ENCODE measurements at regions not wholly inside any gene's neighbourhood (a gene's known extent, or its start where the extent isn't known, plus 50 kb on each side); places are given as distances from the start of the nearest gene placed in this dataset.

DNA sequence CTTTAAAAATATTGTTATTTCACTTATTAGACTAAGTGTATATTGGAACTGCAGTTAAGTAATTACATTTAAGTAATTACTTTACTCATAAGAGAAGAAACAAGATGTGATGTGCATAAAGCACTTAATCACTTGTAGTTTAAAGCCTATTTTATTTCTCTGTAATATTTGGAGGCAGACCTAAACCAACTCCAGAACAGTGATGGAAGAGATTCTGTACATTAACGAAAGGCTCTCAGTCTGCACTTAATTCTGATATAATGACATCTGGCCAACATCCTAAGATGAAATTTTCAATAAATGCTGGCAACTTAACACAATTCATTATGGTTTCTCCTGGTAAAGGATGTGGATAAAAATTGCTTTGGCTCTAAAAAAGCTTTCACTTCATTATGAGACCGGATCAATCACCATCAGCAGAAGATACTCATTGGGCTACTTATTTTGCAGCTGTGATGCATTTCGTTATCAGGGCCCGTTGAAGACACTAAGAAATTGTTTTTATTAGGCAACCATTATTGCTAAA lies 342.6 kb downstream of the C4orf33 start:
- H3K4me3 ChIP-seq (ENCODE audit: low read depth, low read length): no peak overlapping the region
- TF ChIP-seq, protein P1, sequence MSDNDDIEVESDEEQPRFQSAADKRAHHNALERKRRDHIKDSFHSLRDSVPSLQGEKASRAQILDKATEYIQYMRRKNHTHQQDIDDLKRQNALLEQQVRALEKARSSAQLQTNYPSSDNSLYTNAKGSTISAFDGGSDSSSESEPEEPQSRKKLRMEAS (IDR thresholded peaks at IDR 0.05; ENCODE audit: low read depth, low read length): no peak
- TF ChIP-seq MYC (IDR thresholded peaks at IDR 0.05; ENCODE audit: low read depth, low read length) (no peak), POLR2A (IDR thresholded peaks at IDR 0.05; ENCODE audit: extremely low read depth, insufficient read length) (no peak)
- TF ChIP-seq, protein P2, sequence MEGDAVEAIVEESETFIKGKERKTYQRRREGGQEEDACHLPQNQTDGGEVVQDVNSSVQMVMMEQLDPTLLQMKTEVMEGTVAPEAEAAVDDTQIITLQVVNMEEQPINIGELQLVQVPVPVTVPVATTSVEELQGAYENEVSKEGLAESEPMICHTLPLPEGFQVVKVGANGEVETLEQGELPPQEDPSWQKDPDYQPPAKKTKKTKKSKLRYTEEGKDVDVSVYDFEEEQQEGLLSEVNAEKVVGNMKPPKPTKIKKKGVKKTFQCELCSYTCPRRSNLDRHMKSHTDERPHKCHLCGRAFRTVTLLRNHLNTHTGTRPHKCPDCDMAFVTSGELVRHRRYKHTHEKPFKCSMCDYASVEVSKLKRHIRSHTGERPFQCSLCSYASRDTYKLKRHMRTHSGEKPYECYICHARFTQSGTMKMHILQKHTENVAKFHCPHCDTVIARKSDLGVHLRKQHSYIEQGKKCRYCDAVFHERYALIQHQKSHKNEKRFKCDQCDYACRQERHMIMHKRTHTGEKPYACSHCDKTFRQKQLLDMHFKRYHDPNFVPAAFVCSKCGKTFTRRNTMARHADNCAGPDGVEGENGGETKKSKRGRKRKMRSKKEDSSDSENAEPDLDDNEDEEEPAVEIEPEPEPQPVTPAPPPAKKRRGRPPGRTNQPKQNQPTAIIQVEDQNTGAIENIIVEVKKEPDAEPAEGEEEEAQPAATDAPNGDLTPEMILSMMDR (IDR thresholded peaks at IDR 0.05; ENCODE audit: low read depth, low read length): no peak
- DNase-seq (ENCODE audit: low read depth): no peak

DNA sequence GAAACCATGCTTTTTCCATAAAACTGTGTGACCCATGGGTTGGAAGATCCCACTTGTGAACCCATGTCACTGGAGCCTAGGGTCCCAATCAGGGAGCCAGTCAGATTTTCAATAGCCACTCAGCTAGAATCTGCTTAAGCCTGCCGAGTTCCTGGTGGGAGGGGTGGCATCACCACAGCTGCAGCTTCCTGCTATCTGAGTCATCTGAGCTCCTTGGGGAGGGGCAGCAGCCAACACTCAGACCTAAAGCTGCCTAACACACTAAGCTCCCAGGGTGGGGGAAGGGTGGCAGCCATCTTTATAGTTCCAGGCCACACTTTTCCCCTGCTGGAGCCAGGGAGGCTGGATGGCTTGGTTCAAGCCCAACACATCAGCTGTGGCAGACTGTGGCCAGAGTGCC lies 350.1 kb downstream of the C4orf33 start:
- TF ChIP-seq MYC (IDR thresholded peaks at IDR 0.05; ENCODE audit: low read depth, low read length): no peak
- no peak for TF ChIP-seq POLR2A (IDR thresholded peaks at IDR 0.05; ENCODE audit: extremely low read depth, insufficient read length)
- TF ChIP-seq, protein P2 (IDR thresholded peaks at IDR 0.05; ENCODE audit: low read depth, low read length): no peak
- TF ChIP-seq, protein P1 (IDR thresholded peaks at IDR 0.05; ENCODE audit: low read depth, low read length): no peak
- DNase-seq (ENCODE audit: low read depth): no peak
- H3K4me3 ChIP-seq (ENCODE audit: low read depth, low read length): no peak overlapping the region

DNA sequence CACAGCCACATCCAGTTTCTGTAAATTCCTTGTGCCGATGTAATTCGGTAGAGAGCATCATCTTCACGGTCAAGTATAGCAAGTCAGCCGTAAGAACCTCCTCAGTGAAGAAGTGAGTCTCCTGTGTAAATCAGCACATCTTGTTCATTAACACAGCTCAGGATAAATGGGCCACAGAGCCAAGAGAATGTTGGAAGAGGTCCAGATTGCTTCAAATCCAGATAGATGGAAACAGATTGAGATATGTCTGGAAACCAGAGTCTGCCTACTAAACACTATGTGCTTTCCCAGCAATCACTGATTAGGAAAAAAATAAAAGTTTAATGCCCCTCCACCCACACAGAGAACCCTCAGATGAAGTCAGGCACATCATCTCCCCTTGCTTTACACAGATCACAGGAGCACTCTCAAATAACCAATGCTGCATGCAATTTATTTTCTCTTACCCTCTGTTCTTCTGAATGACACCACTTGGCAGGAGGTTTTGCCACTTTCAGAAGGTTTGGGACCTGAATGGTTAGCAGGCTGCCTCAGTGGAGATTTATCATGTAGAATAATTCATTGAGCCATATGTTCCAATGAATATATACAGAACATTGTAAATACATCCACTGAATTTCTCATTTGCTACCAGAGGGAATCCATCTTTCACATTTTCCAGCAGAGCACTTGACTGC lies 357.7 kb downstream of the C4orf33 start:
- DNase-seq (ENCODE audit: low read depth): no peak
- TF ChIP-seq MYC (IDR thresholded peaks at IDR 0.05; ENCODE audit: low read depth, low read length) (no peak), POLR2A (IDR thresholded peaks at IDR 0.05; ENCODE audit: extremely low read depth, insufficient read length) (no peak)
- TF ChIP-seq, protein P2 (IDR thresholded peaks at IDR 0.05; ENCODE audit: low read depth, low read length): no peak
- TF ChIP-seq, protein P1 (IDR thresholded peaks at IDR 0.05; ENCODE audit: low read depth, low read length): no peak
- no peak overlapping the region for H3K4me3 ChIP-seq (ENCODE audit: low read depth, low read length)

DNA sequence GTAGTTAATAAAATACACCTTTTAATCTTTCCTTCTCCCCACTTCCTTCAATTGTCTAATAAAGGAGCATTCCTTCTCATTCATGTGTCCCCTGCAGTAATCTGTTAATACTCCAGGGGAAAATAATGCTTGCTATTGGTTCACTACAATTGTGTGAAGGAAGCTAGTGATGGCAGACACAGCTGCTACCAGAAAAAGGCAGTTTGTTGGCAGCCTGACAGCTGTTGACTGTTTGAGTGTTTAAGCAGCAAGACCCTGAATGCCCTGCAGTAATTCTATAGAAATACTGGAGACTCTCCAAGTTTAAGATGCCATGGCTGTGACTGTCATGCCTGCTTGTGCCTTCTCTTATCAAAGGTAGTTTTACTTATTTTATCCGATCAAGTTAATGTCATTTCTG lies 359.5 kb downstream of the C4orf33 start:
- no peak for DNase-seq (ENCODE audit: low read depth)
- TF ChIP-seq, protein P2 (IDR thresholded peaks at IDR 0.05; ENCODE audit: low read depth, low read length): no peak
- TF ChIP-seq POLR2A (IDR thresholded peaks at IDR 0.05; ENCODE audit: extremely low read depth, insufficient read length) (no peak), MYC (IDR thresholded peaks at IDR 0.05; ENCODE audit: low read depth, low read length) (no peak)
- TF ChIP-seq, protein P1 (IDR thresholded peaks at IDR 0.05; ENCODE audit: low read depth, low read length): no peak
- H3K4me3 ChIP-seq (ENCODE audit: low read depth, low read length): no peak overlapping the region

GRCh38 chr4:129468624-129469023 lies 372.7 kb downstream of the C4orf33 start:
- TF ChIP-seq, protein P1 (IDR thresholded peaks at IDR 0.05; ENCODE audit: low read depth, low read length): no peak
- no peak for DNase-seq (ENCODE audit: low read depth)
- no peak overlapping the region for H3K4me3 ChIP-seq (ENCODE audit: low read depth, low read length)

DNA sequence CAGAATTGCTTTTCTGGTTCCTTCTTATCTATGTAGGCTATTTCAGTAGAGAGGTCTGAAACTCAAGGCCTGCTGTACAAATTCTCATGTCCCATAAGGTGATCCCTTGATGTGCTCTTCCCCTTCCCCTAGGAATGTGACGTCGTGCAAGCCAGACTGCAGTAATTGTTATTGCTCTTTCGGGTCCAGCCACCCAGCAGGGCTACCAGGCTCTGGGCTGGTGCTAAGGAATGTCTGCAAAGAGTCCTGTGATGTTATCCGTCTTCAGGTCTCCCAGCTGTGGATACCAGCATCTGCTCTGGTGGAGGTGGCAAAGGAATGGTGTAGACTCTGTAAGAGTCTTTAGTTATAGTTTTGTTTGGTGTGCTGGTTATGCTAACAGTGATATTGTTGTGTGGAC lies 378.7 kb downstream of the C4orf33 start:
- no peak for DNase-seq (ENCODE audit: low read depth)
- TF ChIP-seq POLR2A (IDR thresholded peaks at IDR 0.05; ENCODE audit: extremely low read depth, insufficient read length): no peak
- TF ChIP-seq, protein P2 (IDR thresholded peaks at IDR 0.05; ENCODE audit: low read depth, low read length): no peak

More for the DNA sequence above, 378.7 kb downstream of the C4orf33 start:
- H3K4me3 ChIP-seq (ENCODE audit: low read depth, low read length): no peak overlapping the region
